SU-DHL-6 (cell line): ENCODE measurements at regions not wholly inside any gene's neighbourhood (a gene's known extent, or its start where the extent isn't known, plus 50 kb on each side); places are given as distances from the start of the nearest gene placed in this dataset.

Experiments used
- H2AFZ ChIP-seq: fragments of 200-600 bp; sonication (generic); 2 replicates; pipeline ENCODE4 v1.6.1; 2014; ENCODE audit warnings: low read depth, mild to moderate bottlenecking, moderate library complexity, mixed read lengths, antibody characterized with exemption, low read length; ENCODE audit not compliant: severe bottlenecking
- H3F3A ChIP-seq: fragments of 200-600 bp; shearing (Covaris generic); 2 replicates; pipeline ENCODE4 v1.6.0; 2016; ENCODE audit warnings: antibody characterized with exemption, mild to moderate bottlenecking; ENCODE audit not compliant: insufficient read depth
- H3K27ac ChIP-seq: fragments of 200-600 bp; sonication (generic); 2 replicates; pipeline ENCODE4 v1.5.1; 2016; ENCODE audit warnings: low read depth, mild to moderate bottlenecking, low read length, moderate library complexity, mixed read lengths
- H3K27me3 ChIP-seq: fragments of 200-600 bp; sonication (generic), shearing (Covaris generic); 2 replicates; pipeline ENCODE4 v1.6.0; 2014; ENCODE audit warnings: mild to moderate bottlenecking, low read length
- H3K36me3 ChIP-seq: fragments of 200-600 bp; sonication (generic); 2 replicates; pipeline ENCODE4 v1.6.1; 2014; ENCODE audit warnings: mild to moderate bottlenecking, low read length, mixed read lengths
- H3K4me2 ChIP-seq: fragments of 300-600, 200-600 bp; shearing (Covaris generic), sonication (generic); 2 replicates; pipeline ENCODE4 v1.6.0; 2014; ENCODE audit warnings: low read length, low read depth, mild to moderate bottlenecking; ENCODE audit not compliant: poor library complexity, severe bottlenecking
- H3K4me3 ChIP-seq: fragments of 200-600 bp; sonication (generic); 2 replicates; pipeline ENCODE4 v1.5.1; 2014; ENCODE audit warnings: antibody characterized with exemption, low read length, mild to moderate bottlenecking, mixed read lengths; ENCODE audit not compliant: insufficient read depth, poor library complexity, severe bottlenecking
- H3K79me2 ChIP-seq: fragments of 200-600 bp; sonication (generic); 2 replicates; pipeline ENCODE4 v1.6.1; 2014; ENCODE audit warnings: mild to moderate bottlenecking, low read length, moderate library complexity; ENCODE audit not compliant: insufficient read depth
- H3K9ac ChIP-seq: fragments of 200-600 bp; sonication (generic); 2 replicates; pipeline ENCODE4 v1.7.0; 2014; ENCODE audit warnings: mild to moderate bottlenecking, low read length
- H3K9me2 ChIP-seq: fragments of 200-600 bp; sonication (generic); replicated peaks from 2 replicates; pipeline ENCODE4 v1.6.1; 2014; ENCODE audit warnings: low read length; ENCODE audit not compliant: insufficient read depth
- H3K9me3 ChIP-seq: fragments of 200-600 bp; sonication (generic); 2 replicates; pipeline ENCODE4 v1.6.1; 2014; ENCODE audit warnings: low read length, mixed read lengths; ENCODE audit not compliant: insufficient read depth
- H4K20me1 ChIP-seq: fragments of 200-600 bp; sonication (generic); 2 replicates; pipeline ENCODE4 v1.6.1; 2014; ENCODE audit warnings: low read depth, mild to moderate bottlenecking, antibody characterized with exemption, low read length, moderate library complexity, mixed read lengths
- EZH2phosphoT487 ChIP-seq: fragments of 200-600 bp; sonication (generic), shearing (Covaris generic); conservative IDR thresholded peaks from 2 replicates; pipeline ENCODE4 v1.6.1; 2018; ENCODE audit warnings: mild to moderate bottlenecking, antibody characterized with exemption, low read length, moderate library complexity, mixed read lengths
- TF ChIP-seq, protein P1 (sequence below): fragments of 200-600 bp; sonication (generic); IDR thresholded peaks from one replicate; pipeline ENCODE4 v1.5.1; 2017; ENCODE audit warnings: antibody characterized with exemption, mild to moderate bottlenecking, low read length, moderate library complexity; ENCODE audit not compliant: insufficient read depth, poor library complexity, severe bottlenecking

GRCh38 chr12:108016022-108016564, 113.0 kb upstream of the WSCD2 start:
- no peaks in the 10 kb centered on the region for H3K9me3 ChIP-seq
- H3K79me2 ChIP-seq, result no peaks in the 10 kb centered on the region
- no peaks in the 10 kb centered on the region for H3K27me3 ChIP-seq
- no peak overlapping the region for H3K27ac ChIP-seq
- H3K9me2 ChIP-seq, result no peaks in the 10 kb centered on the region
- no peaks in the 10 kb centered on the region for H3F3A ChIP-seq
- H2AFZ ChIP-seq, result no peak overlapping the region
- H3K4me2 ChIP-seq, result no peak overlapping the region
- no peak overlapping the region for H3K9ac ChIP-seq
- H3K36me3 ChIP-seq, result no peaks in the 10 kb centered on the region
- TF ChIP-seq, protein P1, sequence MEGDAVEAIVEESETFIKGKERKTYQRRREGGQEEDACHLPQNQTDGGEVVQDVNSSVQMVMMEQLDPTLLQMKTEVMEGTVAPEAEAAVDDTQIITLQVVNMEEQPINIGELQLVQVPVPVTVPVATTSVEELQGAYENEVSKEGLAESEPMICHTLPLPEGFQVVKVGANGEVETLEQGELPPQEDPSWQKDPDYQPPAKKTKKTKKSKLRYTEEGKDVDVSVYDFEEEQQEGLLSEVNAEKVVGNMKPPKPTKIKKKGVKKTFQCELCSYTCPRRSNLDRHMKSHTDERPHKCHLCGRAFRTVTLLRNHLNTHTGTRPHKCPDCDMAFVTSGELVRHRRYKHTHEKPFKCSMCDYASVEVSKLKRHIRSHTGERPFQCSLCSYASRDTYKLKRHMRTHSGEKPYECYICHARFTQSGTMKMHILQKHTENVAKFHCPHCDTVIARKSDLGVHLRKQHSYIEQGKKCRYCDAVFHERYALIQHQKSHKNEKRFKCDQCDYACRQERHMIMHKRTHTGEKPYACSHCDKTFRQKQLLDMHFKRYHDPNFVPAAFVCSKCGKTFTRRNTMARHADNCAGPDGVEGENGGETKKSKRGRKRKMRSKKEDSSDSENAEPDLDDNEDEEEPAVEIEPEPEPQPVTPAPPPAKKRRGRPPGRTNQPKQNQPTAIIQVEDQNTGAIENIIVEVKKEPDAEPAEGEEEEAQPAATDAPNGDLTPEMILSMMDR, result no peak
- TF ChIP-seq EZH2phosphoT487, result no peak
- no peaks in the 10 kb centered on the region for H4K20me1 ChIP-seq
- H3K4me3 ChIP-seq, result no peak overlapping the region

DNA sequence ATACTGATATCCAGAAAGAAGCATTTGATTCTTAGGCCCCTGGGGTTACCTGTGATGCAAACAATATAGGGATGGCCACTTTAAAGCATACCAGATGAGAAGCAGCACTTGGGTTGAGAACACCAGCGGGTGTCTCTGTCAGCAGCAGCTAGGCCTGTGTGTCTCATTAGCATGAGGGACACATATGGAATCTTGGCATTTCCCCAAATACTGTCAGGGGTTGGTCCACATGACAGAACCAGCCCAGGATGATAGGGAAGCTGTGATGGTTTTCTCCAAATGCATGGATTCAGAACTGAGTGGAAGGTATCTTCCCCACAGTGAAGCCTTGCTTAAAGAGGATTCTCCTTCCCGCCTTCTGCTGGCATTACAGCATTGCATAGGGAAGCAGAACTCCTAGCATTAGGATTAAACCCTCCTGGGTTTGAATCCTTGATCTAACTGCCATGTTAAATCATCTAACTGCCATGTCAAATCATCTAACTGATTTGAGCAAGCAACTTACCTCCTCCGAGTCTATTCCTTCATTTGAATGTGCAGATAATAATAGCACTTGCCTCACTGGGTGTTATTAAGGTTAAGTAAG, 111.5 kb upstream of the WSCD2 start:
- no peak overlapping the region for H3K9ac ChIP-seq

DNA sequence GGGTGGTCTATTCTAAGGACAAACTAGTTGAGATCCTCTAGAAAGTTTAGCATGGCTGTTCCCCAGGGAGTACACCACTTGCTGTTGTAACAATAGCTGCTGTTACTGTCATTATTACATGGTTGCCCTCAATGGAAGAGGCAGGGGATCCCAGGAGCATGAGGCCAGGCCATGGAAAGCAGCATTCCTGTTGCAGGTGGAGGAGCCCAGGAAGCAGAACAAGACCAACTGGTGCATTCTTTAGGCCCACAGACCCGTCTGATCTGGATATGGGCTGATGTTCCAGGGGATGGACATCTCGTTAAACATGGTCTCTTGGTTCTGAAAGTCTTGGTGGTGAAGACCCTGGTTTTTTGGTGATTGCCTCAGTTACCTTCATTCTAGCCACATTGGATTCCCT, 109.2 kb upstream of the WSCD2 start:
- TF ChIP-seq EZH2phosphoT487, result no peak
- TF ChIP-seq, protein P1, result no peak
- H3K4me2 ChIP-seq, result no peak overlapping the region
- no peaks in the 10 kb centered on the region for H3K27me3 ChIP-seq
- no peaks in the 10 kb centered on the region for H4K20me1 ChIP-seq
- H3F3A ChIP-seq, result no peaks in the 10 kb centered on the region
- no peaks in the 10 kb centered on the region for H3K9me3 ChIP-seq
- no peaks in the 10 kb centered on the region for H3K36me3 ChIP-seq
- H2AFZ ChIP-seq, result no peak overlapping the region
- no peak overlapping the region for H3K9ac ChIP-seq
- no peaks in the 10 kb centered on the region for H3K79me2 ChIP-seq
- no peak overlapping the region for H3K27ac ChIP-seq
- no peaks in the 10 kb centered on the region for H3K9me2 ChIP-seq
- H3K4me3 ChIP-seq, result no peak overlapping the region

More for the DNA sequence above, 111.5 kb upstream of the WSCD2 start:
- Histone ChIP-seq H3K4me2 (no peak overlapping the region), H3K4me3 (no peak overlapping the region), H3K79me2 (no peaks in the 10 kb centered on the region), H2AFZ (no peak overlapping the region), H3K27me3 (no peaks in the 10 kb centered on the region), H3F3A (no peaks in the 10 kb centered on the region), H3K36me3 (no peaks in the 10 kb centered on the region), H3K9me3 (no peaks in the 10 kb centered on the region), H4K20me1 (no peaks in the 10 kb centered on the region), H3K27ac (no peak overlapping the region), H3K9me2 (no peaks in the 10 kb centered on the region)
- TF ChIP-seq, protein P1, result no peak
- no peak for TF ChIP-seq EZH2phosphoT487
